SK-N-SH treated with all-trans-retinoic acid at 6 μM for 48 hours (cell line): ENCODE measurements at regions not wholly inside any gene's neighbourhood (a gene's known extent, or its start where the extent isn't known, plus 50 kb on each side); places are given as distances from the start of the nearest gene placed in this dataset.

ENCODE experiments used
- ARNTL ChIP-seq: fragments of 450-650 bp; formaldehyde crosslinking; IDR thresholded peaks from 2 replicates; pipeline ENCODE4 v1.5.0; 2020; ENCODE audit warnings: low read depth, mild to moderate bottlenecking, moderate library complexity, borderline replicate concordance
- GLIS3 ChIP-seq: fragments of 250-450 bp; sonication (Bioruptor Pico); IDR thresholded peaks from 2 replicates; pipeline ENCODE4 v1.5.0; 2020; ENCODE audit warnings: mild to moderate bottlenecking, moderate library complexity
- SNAI2 ChIP-seq: fragments of 250-450 bp; sonication (Bioruptor Pico); IDR thresholded peaks from 2 replicates; pipeline ENCODE4 v1.5.0; 2020; ENCODE audit warnings: mild to moderate bottlenecking, moderate library complexity
- ZFP3 ChIP-seq: fragments of 250-450 bp; sonication (Bioruptor Pico); IDR thresholded peaks from 2 replicates; pipeline ENCODE4 v1.5.0; 2020; ENCODE audit warnings: mild to moderate bottlenecking, moderate library complexity
- ZNF565 ChIP-seq: fragments of 450-650 bp; formaldehyde crosslinking; conservative IDR thresholded peaks from 2 replicates; pipeline ENCODE4 v1.5.0; 2020; ENCODE audit warnings: low read depth, mild to moderate bottlenecking, moderate library complexity
- TF ChIP-seq, protein P1 (sequence below): fragments of 250-450 bp; sonication (Bioruptor Pico); IDR thresholded peaks from 2 replicates; pipeline ENCODE4 v1.5.0; 2020; ENCODE audit warnings: mild to moderate bottlenecking, moderate library complexity
- TF ChIP-seq, protein P2 (sequence below): fragments of 250-450 bp; sonication (Bioruptor Pico); IDR thresholded peaks from 2 replicates; pipeline ENCODE4 v1.8.0; 2020; ENCODE audit warnings: mild to moderate bottlenecking, moderate library complexity, borderline replicate concordance

DNA sequence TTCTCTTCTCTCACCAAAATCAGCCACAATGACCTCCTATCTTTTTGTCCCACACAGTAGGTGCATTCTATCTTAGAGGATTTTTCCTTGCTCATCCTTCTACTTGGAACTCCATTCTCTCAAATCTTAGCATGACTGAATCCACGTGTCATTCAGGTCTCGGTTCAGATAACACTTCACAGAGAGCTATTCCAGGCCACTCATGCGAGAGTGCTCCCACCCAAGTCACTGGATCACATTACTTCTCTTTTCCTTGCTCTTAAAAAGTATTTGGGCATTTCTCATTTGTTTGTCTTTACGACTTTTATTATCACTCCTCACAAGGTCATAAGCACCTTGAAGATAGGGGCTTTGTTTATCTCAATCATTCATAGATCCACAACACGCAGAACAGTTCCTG lies 647.5 kb upstream of the TENM3 start:
- TF ChIP-seq ZNF565 (no peak), ARNTL (CRISPR knock-in tag) (no peak), SNAI2 (CRISPR knock-in tag) (no peak), GLIS3 (no peak), ZFP3 (no peak)
- TF ChIP-seq, protein P1, sequence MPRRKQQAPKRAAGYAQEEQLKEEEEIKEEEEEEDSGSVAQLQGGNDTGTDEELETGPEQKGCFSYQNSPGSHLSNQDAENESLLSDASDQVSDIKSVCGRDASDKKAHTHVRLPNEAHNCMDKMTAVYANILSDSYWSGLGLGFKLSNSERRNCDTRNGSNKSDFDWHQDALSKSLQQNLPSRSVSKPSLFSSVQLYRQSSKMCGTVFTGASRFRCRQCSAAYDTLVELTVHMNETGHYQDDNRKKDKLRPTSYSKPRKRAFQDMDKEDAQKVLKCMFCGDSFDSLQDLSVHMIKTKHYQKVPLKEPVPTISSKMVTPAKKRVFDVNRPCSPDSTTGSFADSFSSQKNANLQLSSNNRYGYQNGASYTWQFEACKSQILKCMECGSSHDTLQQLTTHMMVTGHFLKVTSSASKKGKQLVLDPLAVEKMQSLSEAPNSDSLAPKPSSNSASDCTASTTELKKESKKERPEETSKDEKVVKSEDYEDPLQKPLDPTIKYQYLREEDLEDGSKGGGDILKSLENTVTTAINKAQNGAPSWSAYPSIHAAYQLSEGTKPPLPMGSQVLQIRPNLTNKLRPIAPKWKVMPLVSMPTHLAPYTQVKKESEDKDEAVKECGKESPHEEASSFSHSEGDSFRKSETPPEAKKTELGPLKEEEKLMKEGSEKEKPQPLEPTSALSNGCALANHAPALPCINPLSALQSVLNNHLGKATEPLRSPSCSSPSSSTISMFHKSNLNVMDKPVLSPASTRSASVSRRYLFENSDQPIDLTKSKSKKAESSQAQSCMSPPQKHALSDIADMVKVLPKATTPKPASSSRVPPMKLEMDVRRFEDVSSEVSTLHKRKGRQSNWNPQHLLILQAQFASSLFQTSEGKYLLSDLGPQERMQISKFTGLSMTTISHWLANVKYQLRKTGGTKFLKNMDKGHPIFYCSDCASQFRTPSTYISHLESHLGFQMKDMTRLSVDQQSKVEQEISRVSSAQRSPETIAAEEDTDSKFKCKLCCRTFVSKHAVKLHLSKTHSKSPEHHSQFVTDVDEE (CRISPR knock-in tag): no peak
- TF ChIP-seq, protein P2, sequence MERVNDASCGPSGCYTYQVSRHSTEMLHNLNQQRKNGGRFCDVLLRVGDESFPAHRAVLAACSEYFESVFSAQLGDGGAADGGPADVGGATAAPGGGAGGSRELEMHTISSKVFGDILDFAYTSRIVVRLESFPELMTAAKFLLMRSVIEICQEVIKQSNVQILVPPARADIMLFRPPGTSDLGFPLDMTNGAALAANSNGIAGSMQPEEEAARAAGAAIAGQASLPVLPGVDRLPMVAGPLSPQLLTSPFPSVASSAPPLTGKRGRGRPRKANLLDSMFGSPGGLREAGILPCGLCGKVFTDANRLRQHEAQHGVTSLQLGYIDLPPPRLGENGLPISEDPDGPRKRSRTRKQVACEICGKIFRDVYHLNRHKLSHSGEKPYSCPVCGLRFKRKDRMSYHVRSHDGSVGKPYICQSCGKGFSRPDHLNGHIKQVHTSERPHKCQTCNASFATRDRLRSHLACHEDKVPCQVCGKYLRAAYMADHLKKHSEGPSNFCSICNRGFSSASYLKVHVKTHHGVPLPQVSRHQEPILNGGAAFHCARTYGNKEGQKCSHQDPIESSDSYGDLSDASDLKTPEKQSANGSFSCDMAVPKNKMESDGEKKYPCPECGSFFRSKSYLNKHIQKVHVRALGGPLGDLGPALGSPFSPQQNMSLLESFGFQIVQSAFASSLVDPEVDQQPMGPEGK (CRISPR knock-in tag): no peak
